ENCODE measurements at regions not wholly inside any gene's neighbourhood (a gene's known extent, or its start where the extent isn't known, plus 50 kb on each side); places are given as distances from the start of the nearest gene placed in this dataset.

DNA sequence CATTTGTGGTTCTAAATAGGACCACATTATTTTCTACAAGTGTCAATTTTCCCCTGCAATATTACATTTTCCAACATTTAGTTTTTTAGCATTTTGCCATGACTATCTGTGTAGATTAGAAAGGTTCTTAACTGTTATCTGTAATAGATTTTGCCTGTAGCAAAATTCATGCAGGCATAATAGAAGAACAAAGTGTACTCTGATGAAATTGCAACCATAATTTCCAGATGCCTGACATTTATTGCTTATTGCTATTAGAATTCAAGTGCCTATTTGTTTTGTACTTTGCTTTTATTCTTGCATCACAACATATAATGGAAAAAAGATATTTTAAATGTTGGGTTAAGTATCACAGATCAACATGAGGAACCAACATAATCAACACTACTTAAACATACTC lies 337.7 kb downstream of the TOX3 start:
- no peak overlapping the region for H2AFZ ChIP-seq (ENCODE audit: low read length)
- DNase-seq (ENCODE audit: insufficient read length, low spot score, missing footprints) = no peak
- H3K9me3 ChIP-seq (ENCODE audit: low read depth, low read length) = no peaks in the 10 kb centered on the region
- TF ChIP-seq, protein P1, sequence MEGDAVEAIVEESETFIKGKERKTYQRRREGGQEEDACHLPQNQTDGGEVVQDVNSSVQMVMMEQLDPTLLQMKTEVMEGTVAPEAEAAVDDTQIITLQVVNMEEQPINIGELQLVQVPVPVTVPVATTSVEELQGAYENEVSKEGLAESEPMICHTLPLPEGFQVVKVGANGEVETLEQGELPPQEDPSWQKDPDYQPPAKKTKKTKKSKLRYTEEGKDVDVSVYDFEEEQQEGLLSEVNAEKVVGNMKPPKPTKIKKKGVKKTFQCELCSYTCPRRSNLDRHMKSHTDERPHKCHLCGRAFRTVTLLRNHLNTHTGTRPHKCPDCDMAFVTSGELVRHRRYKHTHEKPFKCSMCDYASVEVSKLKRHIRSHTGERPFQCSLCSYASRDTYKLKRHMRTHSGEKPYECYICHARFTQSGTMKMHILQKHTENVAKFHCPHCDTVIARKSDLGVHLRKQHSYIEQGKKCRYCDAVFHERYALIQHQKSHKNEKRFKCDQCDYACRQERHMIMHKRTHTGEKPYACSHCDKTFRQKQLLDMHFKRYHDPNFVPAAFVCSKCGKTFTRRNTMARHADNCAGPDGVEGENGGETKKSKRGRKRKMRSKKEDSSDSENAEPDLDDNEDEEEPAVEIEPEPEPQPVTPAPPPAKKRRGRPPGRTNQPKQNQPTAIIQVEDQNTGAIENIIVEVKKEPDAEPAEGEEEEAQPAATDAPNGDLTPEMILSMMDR (IDR thresholded peaks at IDR 0.05; ENCODE audit: extremely low read depth, low read depth, low read length) = no peak
- no peaks in the 10 kb centered on the region for H4K20me1 ChIP-seq (ENCODE audit: insufficient read depth, low read length)
- H3K79me2 ChIP-seq (ENCODE audit: insufficient read depth, low read length) = no peaks in the 10 kb centered on the region
- no peaks in the 10 kb centered on the region for H3K27me3 ChIP-seq (ENCODE audit: insufficient read depth, low read length)
- H3K4me1 ChIP-seq (ENCODE audit: insufficient read depth, low read length) = no peaks in the 10 kb centered on the region
- no peaks in the 10 kb centered on the region for H3K36me3 ChIP-seq (ENCODE audit: insufficient read depth, low read length)
- H3K4me2 ChIP-seq (ENCODE audit: insufficient read depth, low read length) = no peak overlapping the region
- no peak overlapping the region for H3K4me3 ChIP-seq (ENCODE audit: insufficient read depth, low read length)
- no peak overlapping the region for H3K27ac ChIP-seq (ENCODE audit: low read depth, low read length)

DNA sequence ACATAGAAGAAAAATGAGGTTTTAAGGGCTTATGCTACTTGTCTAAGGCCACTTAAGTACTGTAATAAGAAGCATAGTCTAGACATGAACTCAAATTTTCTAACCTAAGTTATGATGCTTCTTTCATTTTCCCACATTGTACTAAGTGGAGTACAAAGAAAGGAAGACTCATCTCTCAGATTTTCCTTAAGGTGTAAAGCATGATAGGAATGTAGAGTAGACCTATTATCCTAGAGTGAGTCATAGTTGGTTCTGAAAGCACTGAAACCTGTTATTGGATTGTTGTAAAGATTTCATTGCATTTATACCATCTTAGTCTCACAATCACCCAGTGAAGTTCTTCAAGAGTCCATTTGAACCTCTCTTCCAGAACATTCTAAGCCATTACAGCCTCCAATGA lies 343.8 kb downstream of the TOX3 start:
- no peaks in the 10 kb centered on the region for H3K4me1 ChIP-seq (ENCODE audit: insufficient read depth, low read length)
- no peak overlapping the region for H2AFZ ChIP-seq (ENCODE audit: low read length)
- no peak for DNase-seq (ENCODE audit: insufficient read length, low spot score, missing footprints)
- TF ChIP-seq, protein P1 (IDR thresholded peaks at IDR 0.05; ENCODE audit: extremely low read depth, low read depth, low read length) = no peak
- peaks cover 3% of the 10 kb centered on the region for H3K9me3 ChIP-seq (ENCODE audit: low read depth, low read length)
- H3K36me3 ChIP-seq (ENCODE audit: insufficient read depth, low read length) = no peaks in the 10 kb centered on the region
- H3K27ac ChIP-seq (ENCODE audit: low read depth, low read length) = no peak overlapping the region
- H3K79me2 ChIP-seq (ENCODE audit: insufficient read depth, low read length) = no peaks in the 10 kb centered on the region
- H4K20me1 ChIP-seq (ENCODE audit: insufficient read depth, low read length) = no peaks in the 10 kb centered on the region
- H3K27me3 ChIP-seq (ENCODE audit: insufficient read depth, low read length) = no peaks in the 10 kb centered on the region
- H3K4me3 ChIP-seq (ENCODE audit: insufficient read depth, low read length) = no peak overlapping the region
- H3K4me2 ChIP-seq (ENCODE audit: insufficient read depth, low read length) = no peak overlapping the region

DNA sequence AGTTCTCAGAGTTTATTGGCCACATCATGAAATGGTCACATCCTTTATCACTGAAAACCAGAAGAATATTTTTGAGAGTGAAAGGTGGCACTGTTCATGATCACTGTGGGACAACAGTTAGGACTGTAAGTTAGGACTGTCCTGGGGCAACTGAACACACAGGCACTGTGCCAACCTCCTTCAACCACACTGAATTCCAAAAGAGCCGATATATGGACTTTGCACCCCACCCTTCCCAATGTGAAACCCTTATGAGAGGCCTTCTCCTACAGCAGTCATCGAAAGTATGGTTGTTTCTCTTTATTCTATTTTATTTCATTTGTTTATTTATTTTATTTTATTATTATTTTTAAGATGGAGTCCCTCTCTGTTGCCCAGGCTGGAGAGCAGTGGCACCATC lies 353.5 kb downstream of the TOX3 start:
- no peaks in the 10 kb centered on the region for H4K20me1 ChIP-seq (ENCODE audit: insufficient read depth, low read length)
- no peaks in the 10 kb centered on the region for H3K4me1 ChIP-seq (ENCODE audit: insufficient read depth, low read length)
- no peak overlapping the region for H2AFZ ChIP-seq (ENCODE audit: low read length)
- no peaks in the 10 kb centered on the region for H3K9me3 ChIP-seq (ENCODE audit: low read depth, low read length)
- H3K4me2 ChIP-seq (ENCODE audit: insufficient read depth, low read length) = no peak overlapping the region
- TF ChIP-seq, protein P1 (IDR thresholded peaks at IDR 0.05; ENCODE audit: extremely low read depth, low read depth, low read length) = no peak
- no peak overlapping the region for H3K27ac ChIP-seq (ENCODE audit: low read depth, low read length)
- no peaks in the 10 kb centered on the region for H3K36me3 ChIP-seq (ENCODE audit: insufficient read depth, low read length)
- DNase-seq (ENCODE audit: insufficient read length, low spot score, missing footprints) = no peak
- no peaks in the 10 kb centered on the region for H3K27me3 ChIP-seq (ENCODE audit: insufficient read depth, low read length)
- H3K79me2 ChIP-seq (ENCODE audit: insufficient read depth, low read length) = no peaks in the 10 kb centered on the region
- no peak overlapping the region for H3K4me3 ChIP-seq (ENCODE audit: insufficient read depth, low read length)

DNA sequence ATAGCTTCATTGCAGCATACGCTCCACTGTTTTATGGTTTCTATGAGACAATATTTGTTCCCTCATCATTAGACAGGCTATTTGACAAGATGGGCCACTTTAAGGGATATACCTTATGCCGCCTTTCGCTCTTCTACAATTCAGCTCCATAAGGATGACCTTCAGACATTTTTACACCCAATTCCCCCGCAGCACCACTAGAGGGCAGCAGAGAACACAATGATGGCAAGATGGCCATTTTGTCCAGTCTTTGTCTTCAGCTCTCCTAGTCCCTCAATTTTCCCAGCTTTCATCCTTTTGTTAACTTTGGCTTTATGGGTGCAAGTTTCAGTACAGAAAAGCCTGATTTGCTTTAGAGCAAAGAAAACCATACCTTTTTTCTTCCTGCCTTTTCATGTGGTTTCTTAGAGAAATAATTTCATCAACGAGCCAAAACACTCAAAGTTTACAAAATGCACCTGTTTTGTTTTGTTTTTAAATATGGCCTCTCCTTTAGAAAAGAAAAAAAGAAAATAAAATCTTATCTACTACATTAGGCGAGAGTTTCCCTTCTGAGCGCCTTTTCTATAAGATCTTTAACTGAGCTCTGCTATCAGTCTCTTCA lies 355.3 kb downstream of the TOX3 start:
- H3K27me3 ChIP-seq (ENCODE audit: insufficient read depth, low read length) = no peaks in the 10 kb centered on the region
- peak overlapping the region; percentile 47 for H2AFZ ChIP-seq (ENCODE audit: low read length)
- TF ChIP-seq, protein P1 (IDR thresholded peaks at IDR 0.05; ENCODE audit: extremely low read depth, low read depth, low read length) = peak; percentile 90
- peak; percentile 89 for DNase-seq (ENCODE audit: insufficient read length, low spot score, missing footprints)
- no peaks in the 10 kb centered on the region for H3K79me2 ChIP-seq (ENCODE audit: insufficient read depth, low read length)
- no peak overlapping the region for H3K4me3 ChIP-seq (ENCODE audit: insufficient read depth, low read length)
- H3K4me1 ChIP-seq (ENCODE audit: insufficient read depth, low read length) = no peaks in the 10 kb centered on the region
- no peak overlapping the region for H3K4me2 ChIP-seq (ENCODE audit: insufficient read depth, low read length)
- H3K36me3 ChIP-seq (ENCODE audit: insufficient read depth, low read length) = no peaks in the 10 kb centered on the region
- no peaks in the 10 kb centered on the region for H3K9me3 ChIP-seq (ENCODE audit: low read depth, low read length)
- H3K27ac ChIP-seq (ENCODE audit: low read depth, low read length) = no peak overlapping the region
- H4K20me1 ChIP-seq (ENCODE audit: insufficient read depth, low read length) = no peaks in the 10 kb centered on the region
